ENCODE measurements at regions not wholly inside any gene's neighbourhood (a gene's known extent, or its start where the extent isn't known, plus 50 kb on each side); places are given as distances from the start of the nearest gene placed in this dataset.

- TF ChIP-seq CTCF (tag by site-specific recombination; IDR thresholded peaks at IDR 0.05) (no peak), SETDB1 (IDR thresholded peaks at IDR 0.05; ENCODE audit: insufficient read length, low read length) (no peak), HOXA7 (CRISPR knock-in tag; IDR thresholded peaks at IDR 0.05; ENCODE audit: borderline replicate concordance) (no peak), ZNF394 (tag by site-specific recombination; IDR thresholded peaks at IDR 0.05; ENCODE audit: borderline replicate concordance) (no peak), ZNF549 (tag by site-specific recombination; IDR thresholded peaks at IDR 0.05) (no peak), ZBTB49 (tag by site-specific recombination; IDR thresholded peaks at IDR 0.05; ENCODE audit: low read depth) (no peak), HOXD13 (CRISPR knock-in tag; IDR thresholded peaks at IDR 0.05; ENCODE audit: borderline replicate concordance) (no peak), REST (tag by site-specific recombination; IDR thresholded peaks at IDR 0.05) (no peak), ZNF398 (tag by site-specific recombination; IDR thresholded peaks at IDR 0.05) (no peak), ZNF280D (tag by site-specific recombination; IDR thresholded peaks at IDR 0.05) (no peak), ZNF510 (tag by site-specific recombination; IDR thresholded peaks at IDR 0.05; ENCODE audit: insufficient replicate concordance) (no peak), ZNF175 (tag by site-specific recombination; IDR thresholded peaks at IDR 0.05) (no peak)
Measured at GRCh38 chr13:90016688-90017087, 1330.8 kb upstream of the MIR17HG start.

All from HEK293 (cell line).